HG03558 (cell line): ENCODE measurements at regions not wholly inside any gene's neighbourhood (a gene's known extent, or its start where the extent isn't known, plus 50 kb on each side); places are given as distances from the start of the nearest gene placed in this dataset.
"Not testable (repeated sequence)": the region's sequence is repeated elsewhere in the genome, so short reads cannot be mapped to it uniquely, and the experiment has no call there.

ENCODE experiments used
- ATAC-seq: cut with Tn5 transposase; IDR thresholded peaks from one replicate; pipeline ENCODE4 v1.9.1; 2021; ENCODE audit warnings: moderate number of reproducible peaks; ENCODE audit not compliant: unreplicated experiment; ENCODE audit errors: extremely low read depth

- ATAC-seq, result no peak
Observed at GRCh38 chr18:68394705-68395104, 320.2 kb downstream of the TMX3 start.

GRCh38 chr18:68391801-68392200, 323.1 kb downstream of the TMX3 start:
- no peak for ATAC-seq

DNA sequence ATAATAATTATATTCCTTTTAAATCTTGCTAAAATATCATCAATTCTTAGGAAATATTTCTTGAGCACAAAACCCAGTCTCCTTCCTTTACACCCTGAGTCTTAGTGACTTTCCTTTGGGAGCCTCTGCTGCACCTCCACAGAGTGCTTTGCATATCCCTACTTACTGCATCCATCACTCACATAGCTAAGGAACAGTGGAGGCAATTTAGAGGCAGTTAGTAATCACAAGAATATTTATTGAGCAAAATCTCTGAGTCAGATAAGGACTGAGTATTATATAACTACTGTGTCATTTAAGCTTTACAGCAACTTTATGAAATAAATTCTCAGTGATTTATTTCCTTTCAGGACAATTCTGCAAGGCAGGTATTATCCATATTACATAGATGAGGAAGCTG, 327.7 kb downstream of the TMX3 start:
- ATAC-seq, result no peak

DNA sequence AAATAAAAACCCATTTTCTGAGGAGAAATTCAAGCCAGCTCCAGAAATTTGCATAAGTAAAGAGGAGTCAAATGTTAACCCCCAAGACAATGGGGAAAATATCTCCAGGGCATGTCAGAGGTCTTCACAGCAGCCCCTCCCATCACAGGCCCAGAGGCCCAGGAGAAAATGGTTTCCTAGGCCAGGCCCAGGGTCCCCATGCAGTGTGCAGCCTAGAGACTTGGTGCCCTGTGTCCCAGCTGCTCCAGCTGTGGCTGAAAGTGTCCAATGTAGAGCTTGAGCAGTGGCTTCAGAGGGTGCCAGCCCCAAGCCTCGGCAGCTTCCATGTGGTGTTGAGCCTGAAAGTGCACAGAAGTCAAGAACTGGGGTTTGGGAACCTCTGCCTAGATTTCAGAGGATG, 330.9 kb downstream of the TMX3 start:
- ATAC-seq, result not testable (repeated sequence)

- no peak for ATAC-seq
Observed at GRCh38 chr18:68376926-68377325, 338.0 kb downstream of the TMX3 start.

GRCh38 chr18:68362907-68363306, 352.0 kb downstream of the TMX3 start:
- no peak for ATAC-seq

DNA sequence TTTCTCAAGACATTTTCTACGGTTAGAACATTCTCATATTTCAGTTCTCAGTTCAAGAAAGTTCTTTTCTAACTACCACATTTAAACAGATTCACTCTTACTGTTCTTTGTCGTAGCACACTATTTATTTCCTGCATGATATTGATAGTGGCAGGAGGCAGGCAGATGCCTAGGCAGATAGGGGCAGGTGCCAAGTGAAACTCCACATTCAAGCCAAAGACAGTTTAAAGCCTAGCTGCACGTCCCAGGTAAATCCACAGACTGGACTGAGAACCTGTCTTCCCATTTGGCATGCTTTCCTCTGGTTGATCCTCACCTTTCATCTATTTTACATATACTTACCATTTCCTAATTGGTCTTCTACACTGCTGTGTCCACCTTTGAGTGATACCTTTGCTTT, 359.3 kb downstream of the TMX3 start:
- ATAC-seq, result no peak

DNA sequence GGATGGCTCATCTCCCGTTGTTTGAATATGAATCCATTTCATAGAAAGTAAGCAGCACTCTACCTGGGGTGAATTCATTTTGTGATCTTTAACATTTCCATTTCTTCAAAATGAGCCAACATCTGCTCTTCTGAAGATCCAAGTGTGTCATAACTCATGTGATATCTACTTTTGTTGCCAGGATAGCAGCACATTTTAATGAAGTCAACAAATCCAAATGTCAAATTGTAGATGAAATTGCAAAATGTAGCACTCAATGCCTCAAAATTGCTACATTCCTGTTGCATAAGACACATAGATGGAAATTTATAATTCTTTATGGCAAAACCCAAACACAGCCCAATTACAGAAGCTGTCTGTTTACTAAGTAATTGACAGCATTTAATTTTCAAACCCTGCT, 360.7 kb downstream of the TMX3 start:
- no peak for ATAC-seq

- no peak for ATAC-seq
Observed at GRCh38 chr18:68342039-68342659, 372.8 kb downstream of the TMX3 start.

DNA sequence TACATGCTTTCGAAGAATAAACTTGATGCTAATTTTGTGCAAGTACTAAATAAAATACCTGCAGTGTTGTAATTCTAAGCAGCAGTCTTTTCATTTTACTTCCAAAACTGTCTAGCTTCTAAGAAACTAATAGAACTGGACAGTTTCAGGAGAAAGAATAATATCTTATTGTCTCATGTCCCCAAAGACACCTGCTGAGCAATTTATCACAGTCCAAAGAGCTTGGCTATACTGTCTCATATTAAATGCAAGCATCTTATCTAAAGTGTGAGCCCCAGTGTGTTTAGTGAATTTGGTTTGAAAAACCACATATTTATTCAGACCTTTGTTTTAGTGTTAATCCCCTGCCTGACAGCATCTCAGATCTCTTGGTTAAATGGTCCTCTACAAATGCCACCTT, 374.3 kb downstream of the TMX3 start:
- no peak for ATAC-seq

- ATAC-seq, result no peak
Observed at GRCh38 chr18:68330658-68331057, 384.2 kb downstream of the TMX3 start.

DNA sequence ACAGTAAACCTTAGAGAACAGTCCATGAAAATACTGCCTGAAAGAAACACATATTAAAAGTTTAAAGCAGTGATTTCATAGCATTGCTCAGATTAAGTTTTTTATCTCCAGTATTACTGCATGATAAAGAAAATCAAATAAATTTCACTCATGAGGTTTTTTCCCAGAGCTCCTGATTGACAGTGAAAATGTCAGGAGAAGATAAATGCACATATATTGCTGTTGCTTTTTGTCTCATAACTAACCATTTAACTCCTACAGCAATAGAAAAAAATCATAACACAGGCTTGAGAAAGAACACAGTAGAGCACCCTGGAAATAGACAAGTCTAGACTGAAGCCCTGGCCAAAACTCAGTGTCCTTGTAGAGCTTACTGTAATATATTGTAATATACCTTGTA, 391.0 kb downstream of the TMX3 start:
- no peak for ATAC-seq

DNA sequence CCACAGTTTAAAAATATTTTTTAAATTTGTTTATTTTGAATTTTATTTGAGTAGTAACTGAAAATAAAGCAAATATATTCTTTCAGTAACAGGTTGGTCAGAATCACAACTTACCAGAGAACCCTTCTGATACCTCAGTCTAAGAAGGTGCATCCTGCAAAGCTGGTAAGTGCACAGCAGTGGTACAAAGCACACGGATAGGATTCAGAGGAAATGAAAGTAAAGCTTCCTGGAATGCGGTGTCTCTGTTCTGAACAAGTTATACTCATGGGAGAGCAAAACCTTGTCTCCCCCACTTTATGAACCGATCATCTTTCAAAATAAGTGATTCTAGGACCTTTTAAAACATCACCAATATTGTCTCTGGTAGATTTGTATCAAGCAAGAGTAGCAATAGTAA, 398.3 kb downstream of the TMX3 start:
- ATAC-seq, result no peak

DNA sequence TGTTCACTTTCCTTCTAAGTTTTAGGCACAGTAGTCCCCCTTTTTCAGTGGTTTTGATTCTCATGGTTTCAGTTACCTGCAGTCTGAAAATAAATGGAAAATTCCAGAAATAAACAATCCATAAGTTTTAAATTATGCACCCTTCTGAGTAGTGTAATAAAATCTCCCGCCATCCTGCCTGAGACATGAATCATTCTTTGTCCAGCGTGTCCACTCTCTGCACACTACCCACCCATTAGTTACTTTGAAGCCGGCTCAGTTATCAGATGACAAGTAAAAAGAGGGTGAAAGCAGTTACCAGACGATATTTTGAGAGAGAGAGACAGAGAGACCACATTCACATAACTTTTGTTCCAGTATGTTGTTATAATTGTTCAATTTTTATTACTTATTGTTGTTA, 400.5 kb downstream of the TMX3 start:
- no peak for ATAC-seq

GRCh38 chr18:68301441-68301840, 413.5 kb downstream of the TMX3 start:
- no peak for ATAC-seq

DNA sequence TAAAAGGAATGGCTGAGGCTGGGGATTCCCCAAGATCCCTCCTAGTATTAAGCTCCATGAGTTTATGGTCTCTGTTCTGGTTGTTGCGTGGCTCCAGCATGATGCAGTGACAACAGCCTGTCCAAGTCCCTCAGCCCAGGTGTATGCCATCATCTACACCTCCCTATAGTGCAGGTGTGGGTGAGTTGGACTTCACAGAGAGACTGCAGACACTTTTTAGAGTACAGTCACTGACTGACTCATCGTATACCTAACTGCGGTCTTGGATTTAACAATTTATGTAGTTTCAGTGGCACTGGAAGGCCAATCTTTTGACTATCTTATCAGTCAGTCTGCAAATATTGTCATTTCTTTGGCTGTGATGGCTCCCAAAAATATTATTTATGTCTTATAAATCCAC, 415.0 kb downstream of the TMX3 start:
- no peak for ATAC-seq

- ATAC-seq, result no peak
Observed at GRCh38 chr18:68298330-68298729, 416.6 kb downstream of the TMX3 start.

DNA sequence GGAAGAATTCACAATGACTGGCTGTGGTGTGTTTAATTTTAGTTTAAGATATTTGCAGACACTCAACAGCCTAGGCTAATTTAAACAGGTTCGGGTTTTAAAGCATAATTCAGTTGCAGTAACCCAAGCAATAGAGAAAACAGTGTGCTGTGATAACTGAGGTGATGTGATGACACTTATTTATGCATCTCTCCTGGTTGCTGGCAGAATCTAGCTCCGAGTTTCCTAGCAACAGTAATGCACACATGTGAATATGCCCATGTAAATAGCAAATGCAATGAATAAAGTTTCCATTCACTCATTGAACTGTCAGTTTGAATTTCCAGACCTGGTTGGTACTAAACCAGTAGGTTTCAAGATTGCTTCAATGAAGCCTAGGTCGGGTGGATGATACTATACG, 426.5 kb downstream of the TMX3 start:
- no peak for ATAC-seq

GRCh38 chr18:68284236-68284780, 430.6 kb downstream of the TMX3 start:
- ATAC-seq, result no peak

GRCh38 chr18:68283834-68284233, 431.1 kb downstream of the TMX3 start:
- no peak for ATAC-seq

GRCh38 chr18:68282232-68282631, 432.7 kb downstream of the TMX3 start:
- no peak for ATAC-seq

DNA sequence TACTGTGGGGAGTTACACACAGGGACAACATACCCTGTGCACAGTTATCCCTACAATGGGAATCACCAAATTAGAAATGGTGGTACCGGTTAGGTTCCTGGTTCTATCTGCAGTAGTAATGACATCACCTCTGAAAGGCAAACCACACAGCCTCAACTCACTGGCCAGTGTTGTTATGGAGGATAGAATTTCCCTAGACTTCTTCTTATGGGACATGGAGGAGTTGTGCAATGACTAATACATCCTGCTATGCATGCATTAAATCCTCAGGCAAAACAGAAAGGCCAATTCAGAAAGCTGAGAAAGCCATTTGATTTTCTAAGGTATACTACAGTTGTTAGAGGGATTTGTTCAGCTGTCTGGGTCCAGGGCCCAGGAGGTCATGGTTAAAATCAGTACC, 439.3 kb downstream of the TMX3 start:
- no peak for ATAC-seq

DNA sequence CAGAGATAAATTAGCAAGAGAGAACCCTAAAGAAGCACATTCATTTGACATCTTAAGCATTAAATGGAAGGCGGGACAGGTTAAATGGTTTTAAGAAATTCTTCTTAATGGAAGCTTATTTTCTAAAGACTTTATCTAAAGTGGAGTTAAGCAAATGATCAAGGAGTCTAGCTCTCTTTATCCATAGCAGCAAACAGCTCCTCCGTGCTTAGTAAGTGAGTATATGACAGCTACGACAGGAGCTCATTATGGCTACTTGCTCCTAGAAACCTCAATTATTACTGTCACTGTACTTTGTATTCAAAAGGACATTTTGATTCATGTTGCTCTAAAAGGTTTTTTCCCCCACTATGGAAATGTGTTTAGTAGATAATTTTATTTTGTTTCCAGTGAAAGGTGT, 444.9 kb downstream of the TMX3 start:
- no peak for ATAC-seq
